A549 (cell line): ENCODE measurements at regions not wholly inside any gene's neighbourhood (a gene's known extent, or its start where the extent isn't known, plus 50 kb on each side); places are given as distances from the start of the nearest gene placed in this dataset.

ENCODE experiments used
- ATAC-seq, 2 experiments: fragments of 200-7000 bp in 1 of 2; fragments of >200 bp in 1 of 2; cut with Nextera tagmentation in 1 of 2; cut with Tn5 transposase in 1 of 2; 3 replicates each; pipeline versions ENCODE4 v1.8.0 to v1.9.1; 2018 to 2020; ENCODE audit warnings: mild to moderate bottlenecking in 1 of 2, moderate library complexity in 1 of 2
- CTCF ChIA-PET: fragments of 300-600 bp; sonication (Branson Sonifier 250); formaldehyde crosslinking; extraction: SDS; loops from one replicate; lab custom pipeline; 2021; ENCODE audit warnings: antibody characterized with exemption, inconsistent platforms; lab: Yijun Ruan, JAX
- POLR2A ChIA-PET: fragments of 350-600 bp; formaldehyde crosslinking; extraction: SDS; loops from one replicate; lab custom pipeline; 2021; ENCODE audit warnings: antibody characterized with exemption, inconsistent platforms; lab: Yijun Ruan, JAX
- DNase-seq, 2 experiments: peaks; one replicate each; pipeline versions ENCODE4 v3.0.0 to v3.0.0-alpha.2; 2011 to 2016; ENCODE audit warnings: low read depth in 1 of 2, low spot score in 1 of 2
- FAIRE-seq: peaks from 2 replicates; lab custom pipeline; 2011; peaks lifted over from hg19 to GRCh38; lab: Jason Lieb, UNC
- H3K27ac ChIP-seq, 2 experiments: fragments of >200 bp; sonication (Bioruptor Twin); formaldehyde crosslinking; 3 replicates each; pipeline ENCODE4 v1.5.1; 2016 to 2017
- H3K4me1 ChIP-seq: fragments of >200 bp; sonication (Bioruptor Twin); formaldehyde crosslinking; 3 replicates; pipeline ENCODE4 v1.6.1; 2016
- H3K4me2 ChIP-seq: fragments of >200 bp; sonication (Bioruptor Twin); formaldehyde crosslinking; 3 replicates; pipeline ENCODE4 v1.6.1; 2016
- H3K4me3 ChIP-seq: fragments of >200 bp; sonication (Bioruptor Twin); formaldehyde crosslinking; 3 replicates; pipeline ENCODE4 v1.5.1; 2016
- H3K9me3 ChIP-seq: fragments of >200 bp; sonication (Bioruptor Twin); formaldehyde crosslinking; 3 replicates; pipeline ENCODE4 v1.6.1; 2016
- CBX2 ChIP-seq: fragments of 200-600 bp; sonication (generic); IDR thresholded peaks from 2 replicates; pipeline ENCODE4 v1.6.1; 2016; ENCODE audit warnings: low read depth, mild to moderate bottlenecking, borderline replicate concordance
- CHD4 ChIP-seq: fragments of 200-600 bp; sonication (generic); IDR thresholded peaks from 2 replicates; pipeline ENCODE4 v1.6.1; 2016; ENCODE audit warnings: antibody characterized with exemption, mild to moderate bottlenecking, borderline replicate concordance
- ESRRA ChIP-seq: fragments of 150-350 bp; IDR thresholded peaks from 2 replicates; pipeline ENCODE4 v1.6.1; 2014; ENCODE audit warnings: mild to moderate bottlenecking, low read length, borderline replicate concordance
- FOSB ChIP-seq: fragments of 250-450 bp; sonication (Bioruptor Pico); IDR thresholded peaks from 2 replicates; pipeline ENCODE4 v1.5.0; 2020; ENCODE audit warnings: mild to moderate bottlenecking, moderate library complexity
- FOSL2 ChIP-seq, 2 experiments: fragments of 450-650 bp in 1 of 2; fragments of >200 bp in 1 of 2; sonication (Bioruptor Twin) in 1 of 2; formaldehyde crosslinking; IDR thresholded peaks; 2 replicates each; pipeline versions ENCODE4 v1.5.0 to v1.6.1; 2016 to 2020; ENCODE audit warnings: mild to moderate bottlenecking in 1 of 2, moderate library complexity in 1 of 2
- FOXS1 ChIP-seq: fragments of 250-450 bp; sonication (Bioruptor Pico); IDR thresholded peaks from 2 replicates; pipeline ENCODE4 v1.5.0; 2020; ENCODE audit warnings: mild to moderate bottlenecking, moderate library complexity
- HDAC2 ChIP-seq: fragments of 200-600 bp; sonication (generic); IDR thresholded peaks from 2 replicates; pipeline ENCODE4 v1.6.1; 2016
- HOXB13 ChIP-seq: fragments of 250-450 bp; sonication (Bioruptor Pico); IDR thresholded peaks from 2 replicates; pipeline ENCODE4 v1.5.0; 2020; ENCODE audit warnings: low read depth, mild to moderate bottlenecking, moderate library complexity
- HOXB5 ChIP-seq: fragments of 250-450 bp; sonication (Bioruptor Pico); IDR thresholded peaks from 2 replicates; pipeline ENCODE4 v1.5.0; 2020; ENCODE audit warnings: mild to moderate bottlenecking, moderate library complexity
- KDM1A ChIP-seq: fragments of 200-600 bp; sonication (generic); IDR thresholded peaks from 2 replicates; pipeline ENCODE4 v1.6.1; 2016; ENCODE audit warnings: low read depth, mild to moderate bottlenecking
- MAZ ChIP-seq: fragments of 150-350 bp; IDR thresholded peaks from 2 replicates; pipeline ENCODE4 v1.6.1; 2014; ENCODE audit warnings: antibody characterized with exemption, low read depth, low read length, borderline replicate concordance
- MYC ChIP-seq: IDR thresholded peaks from 2 replicates; pipeline ENCODE4 v1.6.1; 2012; ENCODE audit warnings: mild to moderate bottlenecking, inconsistent platforms, low read length, improper control_type of control experiment, borderline replicate concordance
- NR3C1 ChIP-seq: fragments of >200 bp; sonication (Bioruptor Twin); formaldehyde crosslinking; IDR thresholded peaks from 3 replicates; pipeline ENCODE4 v1.6.1; 2017
- POLR2A ChIP-seq: IDR thresholded peaks from 2 replicates; pipeline ENCODE4 v1.6.1; 2012; ENCODE audit warnings: mild to moderate bottlenecking, low read length
- RARB ChIP-seq: fragments of 250-450 bp; sonication (Bioruptor Pico); IDR thresholded peaks from 2 replicates; pipeline ENCODE4 v1.8.0; 2021; ENCODE audit warnings: mild to moderate bottlenecking, moderate library complexity
- RCOR1 ChIP-seq: fragments of 150-350 bp; IDR thresholded peaks from 2 replicates; pipeline ENCODE4 v1.6.1; 2014; ENCODE audit warnings: antibody characterized with exemption, low read length, low read depth
- RFX5 ChIP-seq: fragments of 450-650 bp; IDR thresholded peaks from 2 replicates; pipeline ENCODE4 v1.7.1; 2014; ENCODE audit warnings: antibody characterized with exemption, mild to moderate bottlenecking, moderate library complexity
- RNF2 ChIP-seq: fragments of 200-600 bp; sonication (generic); IDR thresholded peaks from 2 replicates; pipeline ENCODE4 v1.6.1; 2016; ENCODE audit warnings: low read depth, mild to moderate bottlenecking, antibody characterized with exemption, moderate library complexity, borderline replicate concordance
- SMC3 ChIP-seq: fragments of >200 bp; sonication (Bioruptor Twin); formaldehyde crosslinking; IDR thresholded peaks from 3 replicates; pipeline ENCODE4 v1.6.1; 2018; ENCODE audit warnings: inconsistent platforms
- TFCP2L1 ChIP-seq: fragments of 250-450 bp; sonication (Bioruptor Pico); IDR thresholded peaks from 2 replicates; pipeline ENCODE4 v1.5.0; 2021; ENCODE audit warnings: mild to moderate bottlenecking
- ZFP36 ChIP-seq: fragments of 450-650 bp; IDR thresholded peaks from 2 replicates; pipeline ENCODE4 v1.6.1; 2014; ENCODE audit warnings: borderline replicate concordance; ENCODE audit not compliant: partially characterized antibody
- ZNF302 ChIP-seq: fragments of 250-450 bp; sonication (Bioruptor Pico); IDR thresholded peaks from 2 replicates; pipeline ENCODE4 v1.9.0; 2021; ENCODE audit warnings: inconsistent platforms, mild to moderate bottlenecking, moderate library complexity
- WGBS: methylation state at CpG from one replicate; pipeline ENCODE4 v1.1.6; 2017; ENCODE audit errors: missing lambda C conversion rate; 5-methylcytosine and 5-hydroxymethylcytosine counted together
- TF ChIP-seq, protein P1 (sequence below): fragments of >200 bp; sonication (Bioruptor Twin); formaldehyde crosslinking; IDR thresholded peaks from 3 replicates; pipeline ENCODE4 v1.5.1; 2016
- TF ChIP-seq, protein P2 (sequence below): fragments of 250-450 bp; sonication (Bioruptor Pico); IDR thresholded peaks from 2 replicates; pipeline ENCODE4 v1.5.0; 2020; ENCODE audit warnings: low read depth, mild to moderate bottlenecking, moderate library complexity
- TF ChIP-seq, protein P3 (sequence below): fragments of 450-650 bp; IDR thresholded peaks from 2 replicates; pipeline ENCODE4 v1.6.1; 2014; ENCODE audit warnings: antibody characterized with exemption
- TF ChIP-seq, protein P4 (sequence below): IDR thresholded peaks from 2 replicates; pipeline ENCODE4 v1.6.1; 2012

DNA sequence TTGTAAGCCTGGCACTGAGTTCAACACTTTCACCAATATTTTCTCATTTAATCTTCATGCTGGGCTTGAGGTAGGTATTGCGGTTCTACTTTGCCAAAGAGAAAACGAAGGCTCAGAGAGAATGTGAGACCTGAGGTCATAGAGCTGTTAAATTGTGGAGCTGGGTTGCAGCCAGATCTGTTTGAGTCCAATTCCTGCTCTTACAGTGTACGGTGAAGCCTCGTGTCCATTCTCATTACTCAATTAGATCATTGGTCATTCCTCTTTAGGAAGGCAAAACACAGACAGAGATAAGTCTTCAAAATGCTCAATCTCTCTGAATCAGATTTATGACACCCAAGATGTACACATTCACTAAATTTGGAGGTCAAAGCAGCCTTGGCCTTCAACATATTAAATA is 559.0 kb upstream of the DAB1 start:
- Histone ChIP-seq H3K27ac (no peak overlapping the region), H3K4me3 (no peak overlapping the region), H3K9me3 (no peaks in the 10 kb centered on the region), H3K4me1 (no peaks in the 10 kb centered on the region), H3K4me2 (no peak overlapping the region)
- TF ChIP-seq, protein P1, sequence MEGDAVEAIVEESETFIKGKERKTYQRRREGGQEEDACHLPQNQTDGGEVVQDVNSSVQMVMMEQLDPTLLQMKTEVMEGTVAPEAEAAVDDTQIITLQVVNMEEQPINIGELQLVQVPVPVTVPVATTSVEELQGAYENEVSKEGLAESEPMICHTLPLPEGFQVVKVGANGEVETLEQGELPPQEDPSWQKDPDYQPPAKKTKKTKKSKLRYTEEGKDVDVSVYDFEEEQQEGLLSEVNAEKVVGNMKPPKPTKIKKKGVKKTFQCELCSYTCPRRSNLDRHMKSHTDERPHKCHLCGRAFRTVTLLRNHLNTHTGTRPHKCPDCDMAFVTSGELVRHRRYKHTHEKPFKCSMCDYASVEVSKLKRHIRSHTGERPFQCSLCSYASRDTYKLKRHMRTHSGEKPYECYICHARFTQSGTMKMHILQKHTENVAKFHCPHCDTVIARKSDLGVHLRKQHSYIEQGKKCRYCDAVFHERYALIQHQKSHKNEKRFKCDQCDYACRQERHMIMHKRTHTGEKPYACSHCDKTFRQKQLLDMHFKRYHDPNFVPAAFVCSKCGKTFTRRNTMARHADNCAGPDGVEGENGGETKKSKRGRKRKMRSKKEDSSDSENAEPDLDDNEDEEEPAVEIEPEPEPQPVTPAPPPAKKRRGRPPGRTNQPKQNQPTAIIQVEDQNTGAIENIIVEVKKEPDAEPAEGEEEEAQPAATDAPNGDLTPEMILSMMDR = no peak
- TF ChIP-seq MYC (no peak), ZNF302 (CRISPR knock-in tag) (no peak), MAZ (no peak), RCOR1 (no peak), HDAC2 (no peak), RNF2 (no peak), RFX5 (no peak)
- FAIRE-seq (no peak), ATAC-seq (no peak), DNase-seq (no peak)
- ChIA-PET CTCF (no interaction called here), POLR2A (no interaction called here)
- WGBS = 25% methylated on average over 4 of the region's 4 CpGs

DNA sequence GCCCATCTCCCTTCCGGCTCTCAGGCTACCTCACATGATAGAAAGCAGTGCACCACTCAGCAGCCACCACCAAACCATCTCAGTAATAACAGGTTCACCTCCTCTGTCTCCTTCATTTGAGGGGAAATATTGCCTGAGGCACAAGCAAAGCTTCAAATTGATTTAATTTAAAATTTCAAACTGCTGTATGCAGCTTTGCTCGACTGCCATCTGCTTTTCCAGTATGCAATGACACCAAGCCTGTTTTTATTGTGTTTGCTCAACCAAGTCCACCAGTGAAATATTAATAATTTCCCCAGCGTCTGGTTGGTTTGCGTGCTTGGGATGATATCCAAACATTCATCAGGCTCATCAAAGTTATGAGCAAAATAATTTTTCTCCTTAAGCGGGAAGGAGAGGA is 552.4 kb upstream of the DAB1 start:
- H3K27ac ChIP-seq = no peak overlapping the region
- DNase-seq (no peak), ATAC-seq (no peak), FAIRE-seq (no peak)
- H3K4me2 ChIP-seq = no peak overlapping the region
- H3K4me3 ChIP-seq = no peak overlapping the region
- 11% methylated on average over 5 of the region's 5 CpGs for WGBS
- H3K4me1 ChIP-seq = no peaks in the 10 kb centered on the region
- TF ChIP-seq, protein P2, sequence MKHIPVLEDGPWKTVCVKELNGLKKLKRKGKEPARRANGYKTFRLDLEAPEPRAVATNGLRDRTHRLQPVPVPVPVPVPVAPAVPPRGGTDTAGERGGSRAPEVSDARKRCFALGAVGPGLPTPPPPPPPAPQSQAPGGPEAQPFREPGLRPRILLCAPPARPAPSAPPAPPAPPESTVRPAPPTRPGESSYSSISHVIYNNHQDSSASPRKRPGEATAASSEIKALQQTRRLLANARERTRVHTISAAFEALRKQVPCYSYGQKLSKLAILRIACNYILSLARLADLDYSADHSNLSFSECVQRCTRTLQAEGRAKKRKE (CRISPR knock-in tag) = no peak
- no peak for TF ChIP-seq HOXB13 (CRISPR knock-in tag)
- TF ChIP-seq SMC3 = no peak
- no peak for TF ChIP-seq FOSB
- TF ChIP-seq POLR2A = no peak
- TF ChIP-seq FOXS1 = no peak
- TF ChIP-seq CHD4 = no peak
- TF ChIP-seq RARB = no peak
- TF ChIP-seq CBX2 = no peak
- TF ChIP-seq, protein P3, sequence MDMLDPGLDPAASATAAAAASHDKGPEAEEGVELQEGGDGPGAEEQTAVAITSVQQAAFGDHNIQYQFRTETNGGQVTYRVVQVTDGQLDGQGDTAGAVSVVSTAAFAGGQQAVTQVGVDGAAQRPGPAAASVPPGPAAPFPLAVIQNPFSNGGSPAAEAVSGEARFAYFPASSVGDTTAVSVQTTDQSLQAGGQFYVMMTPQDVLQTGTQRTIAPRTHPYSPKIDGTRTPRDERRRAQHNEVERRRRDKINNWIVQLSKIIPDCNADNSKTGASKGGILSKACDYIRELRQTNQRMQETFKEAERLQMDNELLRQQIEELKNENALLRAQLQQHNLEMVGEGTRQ = no peak
- TF ChIP-seq, protein P4, sequence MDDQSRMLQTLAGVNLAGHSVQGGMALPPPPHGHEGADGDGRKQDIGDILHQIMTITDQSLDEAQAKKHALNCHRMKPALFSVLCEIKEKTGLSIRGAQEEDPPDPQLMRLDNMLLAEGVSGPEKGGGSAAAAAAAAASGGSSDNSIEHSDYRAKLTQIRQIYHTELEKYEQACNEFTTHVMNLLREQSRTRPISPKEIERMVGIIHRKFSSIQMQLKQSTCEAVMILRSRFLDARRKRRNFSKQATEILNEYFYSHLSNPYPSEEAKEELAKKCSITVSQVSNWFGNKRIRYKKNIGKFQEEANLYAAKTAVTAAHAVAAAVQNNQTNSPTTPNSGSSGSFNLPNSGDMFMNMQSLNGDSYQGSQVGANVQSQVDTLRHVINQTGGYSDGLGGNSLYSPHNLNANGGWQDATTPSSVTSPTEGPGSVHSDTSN = no peak
- no peak for TF ChIP-seq ZFP36
- TF ChIP-seq NR3C1 = no peak
- TF ChIP-seq HOXB5 (CRISPR knock-in tag) = no peak
- TF ChIP-seq KDM1A = no peak
- no peak for TF ChIP-seq FOSL2 (IDR thresholded peaks at IDR 0.05)
- no peak for TF ChIP-seq FOSL2 (CRISPR knock-in tag; IDR thresholded peaks at IDR 0.05)
- no peak for TF ChIP-seq TFCP2L1 (CRISPR knock-in tag)
- no peak for TF ChIP-seq HDAC2
- TF ChIP-seq MYC = no peak
- TF ChIP-seq ESRRA = no peak
- CTCF ChIA-PET = no interaction called here
- H3K9me3 ChIP-seq = no peaks in the 10 kb centered on the region
- POLR2A ChIA-PET = no interaction called here
